IMR-90 (cell line): ENCODE measurements at regions not wholly inside any gene's neighbourhood (a gene's known extent, or its start where the extent isn't known, plus 50 kb on each side); places are given as distances from the start of the nearest gene placed in this dataset.

Experiments used
- CTCF ChIP-seq: conservative IDR thresholded peaks from 2 replicates; pipeline ENCODE4 v1.5.1; 2012; ENCODE audit warnings: mild to moderate bottlenecking, low read depth, low read length, improper control_type of control experiment
- FOS ChIP-seq: fragments of 150-350 bp; IDR thresholded peaks from 2 replicates; pipeline ENCODE4 v1.6.1; 2016; ENCODE audit warnings: low read depth, low read length
- POLR2A ChIP-seq: IDR thresholded peaks from 2 replicates; pipeline ENCODE4 v1.6.1; 2012; ENCODE audit warnings: mild to moderate bottlenecking, low read depth, low read length

GRCh38 chr16:80459331-80459777, 81.4 kb upstream of the DYNLRB2 start:
- TF ChIP-seq CTCF (no peak), FOS (no peak), POLR2A (no peak)
